ENCODE measurements at regions not wholly inside any gene's neighbourhood (a gene's known extent, or its start where the extent isn't known, plus 50 kb on each side); places are given as distances from the start of the nearest gene placed in this dataset.

- TF ChIP-seq EZH2 (optimal IDR thresholded peaks at IDR 0.05; ENCODE audit: low read depth, low read length) = no peak
- no peak for TF ChIP-seq CTCF (IDR thresholded peaks at IDR 0.05; ENCODE audit: low read length)
- TF ChIP-seq EZH2phosphoT487 (IDR thresholded peaks at IDR 0.05; ENCODE audit: low read length) = no peak
These were observed 569.2 kb downstream of the TFAP2B start for GRCh38 chr6:51387907-51388306.
